ENCODE measurements at regions not wholly inside any gene's neighbourhood (a gene's known extent, or its start where the extent isn't known, plus 50 kb on each side); places are given as distances from the start of the nearest gene placed in this dataset.

- Histone ChIP-seq H3K27me3 (ENCODE audit: low read length) (no peaks in the 10 kb centered on the region), H3K9ac (ENCODE audit: low read length) (no peak overlapping the region), H3F3A (ENCODE audit: low read length, unreplicated experiment) (no peaks in the 10 kb centered on the region), H2AFZ (ENCODE audit: low read length) (no peak overlapping the region), H3K27ac (ENCODE audit: low read length) (no peak overlapping the region), H3K4me1 (ENCODE audit: insufficient read depth, low read length) (no peaks in the 10 kb centered on the region), H3K9me2 (replicated peaks; ENCODE audit: low read length) (no peaks in the 10 kb centered on the region), H3K4me3 (ENCODE audit: low read length) (no peak overlapping the region), H3K79me2 (ENCODE audit: low read length) (no peaks in the 10 kb centered on the region), H4K20me1 (ENCODE audit: low read length) (no peaks in the 10 kb centered on the region), H3K4me2 (ENCODE audit: low read length) (no peak overlapping the region), H3K9me3 (ENCODE audit: low read length) (no peaks in the 10 kb centered on the region), H3K36me3 (ENCODE audit: low read depth, low read length) (no peaks in the 10 kb centered on the region)
- no peak for ATAC-seq
- TF ChIP-seq EZH2phosphoT487 (IDR thresholded peaks at IDR 0.05; ENCODE audit: borderline replicate concordance, low read length), result no peak
- TF ChIP-seq CTCF (conservative IDR thresholded peaks at IDR 0.05; ENCODE audit: low read depth, low read length), result no peak
- no peak for TF ChIP-seq EZH2 (IDR thresholded peaks at IDR 0.05; ENCODE audit: low read length, unreplicated experiment)
- ChIA-PET CTCF (no interaction called here), POLR2A (ENCODE audit: unreplicated experiment) (no interaction called here)
- intact Hi-C loops (cut with micrococcal nuclease), result no loop called here
- DNase-seq, result no peak
- BruUV-seq (replicated peaks), result no TSS peak
Measured at GRCh38 chr2:200023570-200023969, 68.2 kb downstream of the MAIP1 start.

GRCh38 chr2:200025717-200026116 is 70.3 kb downstream of the MAIP1 start:
- no peaks in the 10 kb centered on the region for H3K9me2 ChIP-seq (replicated peaks; ENCODE audit: low read length)
- ChIA-PET POLR2A (ENCODE audit: unreplicated experiment) (no interaction called here), CTCF (no interaction called here)
- no peaks in the 10 kb centered on the region for H3K27me3 ChIP-seq (ENCODE audit: low read length)
- intact Hi-C loops (cut with micrococcal nuclease), result no loop called here
- H3K9me3 ChIP-seq (ENCODE audit: low read length), result no peaks in the 10 kb centered on the region
- no peaks in the 10 kb centered on the region for H3K4me1 ChIP-seq (ENCODE audit: insufficient read depth, low read length)
- H3K4me2 ChIP-seq (ENCODE audit: low read length), result no peak overlapping the region
- no peak overlapping the region for H3K4me3 ChIP-seq (ENCODE audit: low read length)
- no TSS peak for BruUV-seq (replicated peaks)
- no peaks in the 10 kb centered on the region for H3K79me2 ChIP-seq (ENCODE audit: low read length)
- no peaks in the 10 kb centered on the region for H3K36me3 ChIP-seq (ENCODE audit: low read depth, low read length)
- H3F3A ChIP-seq (ENCODE audit: low read length, unreplicated experiment), result no peaks in the 10 kb centered on the region
- no peak overlapping the region for H3K9ac ChIP-seq (ENCODE audit: low read length)
- TF ChIP-seq EZH2 (IDR thresholded peaks at IDR 0.05; ENCODE audit: low read length, unreplicated experiment) (no peak), CTCF (conservative IDR thresholded peaks at IDR 0.05; ENCODE audit: low read depth, low read length) (no peak), EZH2phosphoT487 (IDR thresholded peaks at IDR 0.05; ENCODE audit: borderline replicate concordance, low read length) (no peak)
- ATAC-seq (no peak; the same call in 1 of the 2 replicates), DNase-seq (peak; percentile 7)
- no peak overlapping the region for H2AFZ ChIP-seq (ENCODE audit: low read length)
- H4K20me1 ChIP-seq (ENCODE audit: low read length), result no peaks in the 10 kb centered on the region
- H3K27ac ChIP-seq (ENCODE audit: low read length), result no peak overlapping the region

- BruUV-seq (replicated peaks), result no TSS peak
- ChIA-PET POLR2A (ENCODE audit: unreplicated experiment) (no interaction called here), CTCF (no interaction called here)
- Histone ChIP-seq H3K4me2 (ENCODE audit: low read length) (no peak overlapping the region), H3F3A (ENCODE audit: low read length, unreplicated experiment) (no peaks in the 10 kb centered on the region), H4K20me1 (ENCODE audit: low read length) (no peaks in the 10 kb centered on the region), H3K36me3 (ENCODE audit: low read depth, low read length) (no peaks in the 10 kb centered on the region), H3K4me1 (ENCODE audit: insufficient read depth, low read length) (no peaks in the 10 kb centered on the region), H2AFZ (ENCODE audit: low read length) (no peak overlapping the region), H3K9me2 (replicated peaks; ENCODE audit: low read length) (no peaks in the 10 kb centered on the region), H3K4me3 (ENCODE audit: low read length) (no peak overlapping the region), H3K9me3 (ENCODE audit: low read length) (no peaks in the 10 kb centered on the region), H3K27ac (ENCODE audit: low read length) (no peak overlapping the region), H3K79me2 (ENCODE audit: low read length) (no peaks in the 10 kb centered on the region), H3K27me3 (ENCODE audit: low read length) (no peaks in the 10 kb centered on the region), H3K9ac (ENCODE audit: low read length) (no peak overlapping the region)
- DNase-seq, result no peak
- ATAC-seq, result no peak
- TF ChIP-seq EZH2 (IDR thresholded peaks at IDR 0.05; ENCODE audit: low read length, unreplicated experiment), result no peak
- intact Hi-C loops (cut with micrococcal nuclease), result no loop called here
Measured at GRCh38 chr2:200026332-200027230, 71.2 kb downstream of the MAIP1 start.
